ENCODE measurements at regions not wholly inside any gene's neighbourhood (a gene's known extent, or its start where the extent isn't known, plus 50 kb on each side); places are given as distances from the start of the nearest gene placed in this dataset.

DNA sequence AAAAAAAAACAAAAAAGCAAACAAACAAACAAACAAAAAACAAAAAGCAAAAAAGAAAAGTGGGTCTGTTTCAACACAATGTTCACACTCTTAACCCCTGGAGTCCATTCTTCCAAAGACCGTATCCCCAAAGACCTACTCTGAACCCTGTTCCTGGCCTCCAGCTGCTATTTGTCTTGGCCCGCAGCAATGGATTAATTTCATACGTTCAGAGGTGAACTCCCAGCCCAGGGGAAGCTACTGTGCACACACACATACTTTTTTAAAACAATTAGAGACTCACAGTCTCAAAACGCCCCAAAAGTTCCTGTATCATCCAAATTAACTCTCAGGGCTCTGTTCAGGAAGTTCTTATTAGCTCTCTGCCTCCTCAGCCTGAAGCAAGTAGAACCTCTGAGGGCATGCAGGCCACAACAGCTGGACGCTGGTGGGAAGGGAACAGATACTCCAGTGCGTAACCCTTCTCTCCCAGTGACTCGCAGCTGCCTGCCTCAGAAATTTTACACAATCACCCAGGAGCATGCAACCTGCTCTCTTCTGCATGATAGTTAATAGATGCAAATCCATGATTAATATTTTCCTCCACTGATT, 395.4 kb downstream of the RRAGC start:
- no peaks in the 10 kb centered on the region for H3K79me2 ChIP-seq (ENCODE audit: low read depth)
- H3K9me3 ChIP-seq (ENCODE audit: low read depth), result peaks cover 5% of the 10 kb centered on the region
- H3K36me3 ChIP-seq, result no peaks in the 10 kb centered on the region
- H3K36me3 Mint-ChIP-seq, result no peaks in the 10 kb centered on the region
- H3K27me3 ChIP-seq, result no peaks in the 10 kb centered on the region
- H3K27me3 Mint-ChIP-seq (ENCODE audit: insufficient read depth, low read depth), result peaks cover 10% of the 10 kb centered on the region
- H3K4me1 Mint-ChIP-seq, result peaks cover 20% of the 10 kb centered on the region
- H3K4me2 ChIP-seq, result peak overlapping the region; percentile 53
- no peaks in the 10 kb centered on the region for H4K20me1 ChIP-seq (ENCODE audit: low read depth)
- no peak overlapping the region for H2AFZ ChIP-seq (replicated peaks)
- no peak overlapping the region for H3K27ac Mint-ChIP-seq
- peaks cover 18% of the 10 kb centered on the region for H3K9me3 Mint-ChIP-seq
- H3K4me3 Mint-ChIP-seq, result peak overlapping the region; percentile 44
- no peak overlapping the region for H3K27ac ChIP-seq
- TF ChIP-seq, protein P1, sequence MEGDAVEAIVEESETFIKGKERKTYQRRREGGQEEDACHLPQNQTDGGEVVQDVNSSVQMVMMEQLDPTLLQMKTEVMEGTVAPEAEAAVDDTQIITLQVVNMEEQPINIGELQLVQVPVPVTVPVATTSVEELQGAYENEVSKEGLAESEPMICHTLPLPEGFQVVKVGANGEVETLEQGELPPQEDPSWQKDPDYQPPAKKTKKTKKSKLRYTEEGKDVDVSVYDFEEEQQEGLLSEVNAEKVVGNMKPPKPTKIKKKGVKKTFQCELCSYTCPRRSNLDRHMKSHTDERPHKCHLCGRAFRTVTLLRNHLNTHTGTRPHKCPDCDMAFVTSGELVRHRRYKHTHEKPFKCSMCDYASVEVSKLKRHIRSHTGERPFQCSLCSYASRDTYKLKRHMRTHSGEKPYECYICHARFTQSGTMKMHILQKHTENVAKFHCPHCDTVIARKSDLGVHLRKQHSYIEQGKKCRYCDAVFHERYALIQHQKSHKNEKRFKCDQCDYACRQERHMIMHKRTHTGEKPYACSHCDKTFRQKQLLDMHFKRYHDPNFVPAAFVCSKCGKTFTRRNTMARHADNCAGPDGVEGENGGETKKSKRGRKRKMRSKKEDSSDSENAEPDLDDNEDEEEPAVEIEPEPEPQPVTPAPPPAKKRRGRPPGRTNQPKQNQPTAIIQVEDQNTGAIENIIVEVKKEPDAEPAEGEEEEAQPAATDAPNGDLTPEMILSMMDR (IDR thresholded peaks at IDR 0.05), result no peak
- TF ChIP-seq EZH2 (IDR thresholded peaks at IDR 0.05) (no peak), EZH2phosphoT487 (IDR thresholded peaks at IDR 0.05) (no peak)
- H3K4me1 ChIP-seq, result peaks cover 16% of the 10 kb centered on the region
- H3F3A ChIP-seq (ENCODE audit: low read depth), result peaks cover 29% of the 10 kb centered on the region
- no peak for DNase-seq (ENCODE audit: low spot score)
- H3K4me3 ChIP-seq, result no peak overlapping the region
- no peak overlapping the region for H3K9ac ChIP-seq

DNA sequence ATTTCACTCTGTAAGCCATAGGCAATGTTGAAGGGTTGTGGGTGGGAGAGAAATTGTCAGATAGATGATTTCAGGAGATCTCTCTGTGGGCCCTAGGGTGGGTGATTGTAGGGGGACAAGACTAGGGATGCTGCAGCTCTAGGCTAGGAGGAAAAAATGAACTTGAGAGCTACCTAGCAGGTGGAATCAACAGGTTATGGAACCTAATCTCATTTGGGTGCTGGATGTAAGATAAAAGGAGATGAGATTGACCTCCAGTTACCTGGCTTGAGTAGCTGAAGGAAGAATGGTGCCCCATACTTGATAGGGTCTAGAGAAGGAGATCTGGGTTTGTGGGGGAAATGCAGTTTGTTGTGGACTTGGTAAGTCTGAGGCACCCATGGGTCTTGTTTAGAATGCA, 396.5 kb downstream of the RRAGC start:
- H3K4me2 ChIP-seq, result no peak overlapping the region
- H3K27me3 ChIP-seq, result no peaks in the 10 kb centered on the region
- H3K79me2 ChIP-seq (ENCODE audit: low read depth), result no peaks in the 10 kb centered on the region
- H3K9me3 ChIP-seq (ENCODE audit: low read depth), result peaks cover 5% of the 10 kb centered on the region
- peaks cover 20% of the 10 kb centered on the region for H3K4me1 Mint-ChIP-seq
- TF ChIP-seq, protein P1 (IDR thresholded peaks at IDR 0.05), result no peak
- no peak for DNase-seq (ENCODE audit: low spot score)
- H3K27me3 Mint-ChIP-seq (ENCODE audit: insufficient read depth, low read depth), result peaks cover 14% of the 10 kb centered on the region
- peaks cover 21% of the 10 kb centered on the region for H3F3A ChIP-seq (ENCODE audit: low read depth)
- no peaks in the 10 kb centered on the region for H3K36me3 Mint-ChIP-seq
- peaks cover 18% of the 10 kb centered on the region for H3K9me3 Mint-ChIP-seq
- H3K4me3 ChIP-seq, result no peak overlapping the region
- H3K27ac Mint-ChIP-seq, result no peak overlapping the region
- no peaks in the 10 kb centered on the region for H3K36me3 ChIP-seq
- no peak overlapping the region for H3K9ac ChIP-seq
- no peak overlapping the region for H2AFZ ChIP-seq (replicated peaks)
- peaks cover 16% of the 10 kb centered on the region for H3K4me1 ChIP-seq
- peak overlapping the region; percentile 7 for H3K4me3 Mint-ChIP-seq
- H3K27ac ChIP-seq, result no peak overlapping the region
- H4K20me1 ChIP-seq (ENCODE audit: low read depth), result no peaks in the 10 kb centered on the region

DNA sequence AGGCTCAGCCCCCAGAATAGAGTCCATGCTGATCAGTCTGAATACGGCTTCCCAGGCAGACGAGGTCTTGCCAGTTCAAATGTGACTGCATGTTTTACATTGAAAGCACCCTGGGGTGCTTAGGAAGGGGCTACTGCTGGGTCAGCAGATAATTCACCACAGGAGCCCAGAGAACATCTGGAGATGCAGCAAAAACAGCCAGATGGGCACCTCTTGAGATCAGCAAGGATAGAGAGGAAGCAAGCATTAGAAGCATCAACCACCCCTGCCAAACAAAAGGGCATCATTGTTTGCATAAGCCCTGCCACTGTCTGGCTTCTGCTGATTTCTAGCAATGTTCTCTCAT, 403.1 kb downstream of the RRAGC start:
- Histone ChIP-seq H3K9ac (no peak overlapping the region), H3K9me3 (ENCODE audit: low read depth) (no peaks in the 10 kb centered on the region), H3F3A (ENCODE audit: low read depth) (no peaks in the 10 kb centered on the region), H3K4me3 (no peak overlapping the region), H3K36me3 (no peaks in the 10 kb centered on the region), H3K4me2 (peak overlapping the region; percentile 20), H3K27me3 (no peaks in the 10 kb centered on the region), H4K20me1 (ENCODE audit: low read depth) (no peaks in the 10 kb centered on the region), H3K79me2 (ENCODE audit: low read depth) (no peaks in the 10 kb centered on the region), H3K4me1 (peaks cover 20% of the 10 kb centered on the region), H2AFZ (replicated peaks) (no peak overlapping the region), H3K27ac (no peak overlapping the region)
- TF ChIP-seq, protein P1 (IDR thresholded peaks at IDR 0.05), result no peak
- no peak for TF ChIP-seq EZH2phosphoT487 (IDR thresholded peaks at IDR 0.05)
- no peak for TF ChIP-seq EZH2 (IDR thresholded peaks at IDR 0.05)
- Mint-ChIP-seq H3K27me3 (ENCODE audit: insufficient read depth, low read depth) (peaks cover 13% of the 10 kb centered on the region), H3K4me1 (peaks cover 41% of the 10 kb centered on the region), H3K27ac (peak overlapping the region; percentile 90), H3K36me3 (no peaks in the 10 kb centered on the region), H3K4me3 (no peak overlapping the region), H3K9me3 (no peaks in the 10 kb centered on the region)
- DNase-seq (ENCODE audit: low spot score), result no peak
